BJ (cell line): ENCODE measurements at regions not wholly inside any gene's neighbourhood (a gene's known extent, or its start where the extent isn't known, plus 50 kb on each side); places are given as distances from the start of the nearest gene placed in this dataset.

Experiments used
- CTCF ChIA-PET: fragments of 350-600 bp; formaldehyde crosslinking; extraction: SDS; loops from one replicate; lab custom pipeline; 2021; ENCODE audit warnings: antibody characterized with exemption, inconsistent platforms; lab: Yijun Ruan, JAX
- POLR2A ChIA-PET: fragments of 300-600 bp; sonication (Branson Sonifier 250); formaldehyde crosslinking; extraction: SDS; loops from one replicate; lab custom pipeline; 2021; ENCODE audit warnings: antibody characterized with exemption; lab: Charles Lee
- DNase-seq: peaks from one replicate; pipeline ENCODE4 v3.0.0-alpha.2; 2011; ENCODE audit warnings: low read depth
- H3K27me3 ChIP-seq: 2 replicates; pipeline ENCODE4 v1.6.0; 2011; ENCODE audit warnings: low read length; ENCODE audit not compliant: control insufficient read depth, insufficient read depth
- H3K36me3 ChIP-seq: 2 replicates; pipeline ENCODE4 v1.5.1; 2011; ENCODE audit warnings: low read length; ENCODE audit not compliant: control insufficient read depth, insufficient read depth
- H3K4me3 ChIP-seq: 2 replicates; pipeline ENCODE4 v1.5.1; 2011; ENCODE audit warnings: low read depth, mild to moderate bottlenecking, control low read depth, low read length
- CTCF ChIP-seq: IDR thresholded peaks from 2 replicates; pipeline ENCODE4 v1.5.1; 2011; ENCODE audit warnings: low read depth, mild to moderate bottlenecking, control low read depth, inconsistent platforms, low read length, moderate library complexity; ENCODE audit not compliant: insufficient read depth

DNA sequence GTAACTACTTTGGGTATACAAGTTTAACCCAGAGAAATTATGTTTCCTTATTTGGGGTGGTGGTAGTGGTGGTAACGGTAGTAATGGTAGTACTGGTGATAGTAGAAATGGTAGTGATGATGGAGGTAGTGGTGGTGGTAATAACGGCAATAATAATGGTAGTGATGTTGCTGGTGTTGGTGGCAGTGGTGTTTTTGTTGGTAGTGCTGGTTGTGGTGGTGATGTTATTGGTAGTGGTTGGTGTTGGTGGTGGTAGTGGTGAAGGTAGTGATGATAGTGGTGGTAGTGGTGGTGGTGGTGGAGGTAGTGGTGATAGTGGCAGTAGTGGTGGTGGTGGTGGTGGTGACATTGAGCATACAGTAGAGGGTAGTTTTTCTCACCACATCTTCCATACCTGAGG lies 95.6 kb downstream of the TMEM30B start:
- POLR2A ChIA-PET, result interaction anchor here (0.6 kb wide), 1 partner anchor 82 kb away, joined by 3 read pairs; no protein-coding TSS in a partner anchor

DNA sequence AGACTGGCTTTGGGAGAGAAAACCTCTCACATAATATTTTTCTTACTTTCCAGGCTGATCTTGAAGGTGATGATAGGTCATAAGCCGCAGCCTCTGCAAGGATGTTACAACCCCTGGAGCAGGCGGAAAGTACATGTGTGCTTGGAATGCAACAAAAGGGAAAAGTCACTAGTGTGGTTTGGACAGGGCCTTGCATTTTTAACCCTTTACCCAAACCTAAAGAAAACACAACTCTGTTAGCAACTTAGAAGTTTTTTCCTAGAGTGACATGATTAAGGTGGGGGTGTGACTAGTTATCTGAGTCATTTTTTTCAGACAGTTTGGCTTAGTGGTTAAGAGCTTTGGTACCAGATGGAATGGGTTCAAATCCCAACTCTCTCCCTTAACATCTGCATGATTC lies 97.0 kb downstream of the TMEM30B start:
- POLR2A ChIA-PET, result interaction anchor here (0.6 kb wide), 1 partner anchor 37 kb away, joined by 3 read pairs; no protein-coding TSS in a partner anchor
- DNase-seq, result peak; percentile 87
- TF ChIP-seq CTCF, result no peak
- H3K4me3 ChIP-seq, result no peak overlapping the region
- CTCF ChIA-PET, result interaction anchor here (1.4 to 1.6 kb wide), 2 partner anchors 38 to 60 kb away, joined by 3 to 4 read pairs; no protein-coding TSS in a partner anchor
- no peaks in the 10 kb centered on the region for H3K27me3 ChIP-seq
- no peaks in the 10 kb centered on the region for H3K36me3 ChIP-seq

More for the DNA sequence above, 95.6 kb downstream of the TMEM30B start:
- Histone ChIP-seq H3K27me3 (no peaks in the 10 kb centered on the region), H3K4me3 (no peak overlapping the region), H3K36me3 (no peaks in the 10 kb centered on the region)
- CTCF ChIA-PET, result no interaction called here
- DNase-seq, result no peak
- TF ChIP-seq CTCF, result no peak

- ChIA-PET POLR2A (interaction anchor here (0.6 kb wide), 1 partner anchor 36 kb away, joined by 3 read pairs; no protein-coding TSS in a partner anchor), CTCF (interaction anchor here (0.7 to 1.6 kb wide), 3 partner anchors 33 to 69 kb away, joined by 3 to 7 read pairs (median 4); no protein-coding TSS in a partner anchor)
- H3K27me3 ChIP-seq, result no peaks in the 10 kb centered on the region
- no peak for TF ChIP-seq CTCF
- H3K4me3 ChIP-seq, result no peak overlapping the region
- no peak for DNase-seq
- H3K36me3 ChIP-seq, result no peaks in the 10 kb centered on the region
These were observed 97.8 kb downstream of the TMEM30B start for GRCh38 chr14:61183196-61183885.

DNA sequence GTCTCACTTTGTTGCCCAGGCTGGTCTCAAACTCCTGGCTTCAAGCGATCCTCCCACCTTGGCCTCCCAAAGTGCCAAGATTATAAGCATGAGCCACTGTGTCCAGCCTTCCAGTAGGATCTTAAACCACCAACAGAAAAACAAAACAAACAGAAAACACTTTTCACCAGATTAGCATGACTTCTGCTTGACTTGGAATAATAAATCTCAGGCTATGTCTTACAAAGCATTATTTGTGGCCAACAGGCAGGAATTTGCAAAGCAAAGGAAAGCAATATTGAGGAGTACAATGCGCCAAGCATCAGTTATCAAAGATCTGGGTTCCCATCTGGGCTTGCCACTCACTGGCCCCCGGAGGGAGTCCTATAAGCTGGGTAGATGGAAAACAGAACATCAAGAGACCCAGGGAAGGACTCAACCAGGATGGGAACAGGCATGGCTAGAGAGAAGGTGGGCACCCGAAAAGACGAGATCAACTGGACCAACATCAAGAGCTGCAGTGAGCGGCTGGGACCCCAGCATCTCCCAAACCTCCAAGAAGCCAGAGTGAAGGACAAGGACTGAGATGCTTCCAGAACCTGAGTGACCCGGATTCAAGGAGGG lies 101.2 kb downstream of the TMEM30B start:
- no peak for TF ChIP-seq CTCF
- DNase-seq, result no peak
- no peaks in the 10 kb centered on the region for H3K36me3 ChIP-seq
- H3K27me3 ChIP-seq, result no peaks in the 10 kb centered on the region
- no peak overlapping the region for H3K4me3 ChIP-seq
- POLR2A ChIA-PET, result no interaction called here
- CTCF ChIA-PET, result no interaction called here

GRCh38 chr14:61179061-61179690 lies 102.0 kb downstream of the TMEM30B start:
- H3K27me3 ChIP-seq, result no peaks in the 10 kb centered on the region
- no peak overlapping the region for H3K4me3 ChIP-seq
- ChIA-PET POLR2A (no interaction called here), CTCF (no interaction called here)
- TF ChIP-seq CTCF, result no peak
- DNase-seq, result no peak
- no peaks in the 10 kb centered on the region for H3K36me3 ChIP-seq
